Muscle layer of duodenum (tissue), 2 donors: ENCODE measurements at regions not wholly inside any gene's neighbourhood (a gene's known extent, or its start where the extent isn't known, plus 50 kb on each side); places are given as distances from the start of the nearest gene placed in this dataset.

Source experiments
- H3K27ac ChIP-seq: one replicate; pipeline ENCODE4 v1.7.0; 2013; ENCODE audit warnings: mild to moderate bottlenecking, low read length
- H3K27me3 ChIP-seq: one replicate; pipeline ENCODE4 v1.7.0; 2013; ENCODE audit warnings: low read depth, mild to moderate bottlenecking, control low read depth, low read length
- H3K36me3 ChIP-seq, 2 donors: one replicate each; pipeline ENCODE4 v1.7.0; 2013; ENCODE audit warnings: low read length in 2 of 2, control low read depth in 1 of 2, mild to moderate bottlenecking in 1 of 2; ENCODE audit not compliant: insufficient read depth in 2 of 2, control insufficient read depth in 1 of 2
- H3K4me1 ChIP-seq, 2 donors: one replicate each; pipeline ENCODE4 v1.7.0; 2013; ENCODE audit warnings: low read length in 2 of 2, mild to moderate bottlenecking in 2 of 2, control low read depth in 1 of 2, moderate library complexity in 1 of 2; ENCODE audit not compliant: insufficient read depth in 2 of 2, control insufficient read depth in 1 of 2
- H3K4me3 ChIP-seq, 2 donors: one replicate each; pipeline ENCODE4 v1.7.0; 2013; ENCODE audit warnings: low read length in 2 of 2, low read depth in 1 of 2, mild to moderate bottlenecking in 1 of 2
- H3K9me3 ChIP-seq, 2 donors: one replicate each; pipeline ENCODE4 v1.7.0; 2013; ENCODE audit warnings: low read length in 2 of 2, control low read depth in 1 of 2, mild to moderate bottlenecking in 1 of 2; ENCODE audit not compliant: control insufficient read depth in 1 of 2
- donor health status: healthy.

DNA sequence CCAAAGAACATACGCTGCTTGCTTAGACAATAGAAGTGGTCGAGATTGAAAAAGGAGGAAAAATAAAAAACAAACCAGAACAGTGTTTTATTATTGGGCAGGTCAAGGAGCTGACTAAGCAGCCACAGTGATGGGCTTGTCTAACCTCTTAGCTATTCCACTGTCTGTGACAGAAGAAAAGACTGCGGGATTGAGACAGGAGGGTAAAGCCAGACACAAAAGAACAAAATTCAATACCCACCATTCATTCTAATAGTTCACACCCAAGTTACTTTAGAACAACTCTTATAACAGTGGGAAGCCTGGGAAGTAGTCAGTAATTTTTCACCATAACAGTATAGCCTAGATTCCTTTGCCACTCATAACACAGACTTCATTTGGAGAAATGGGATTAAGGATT, 435.4 kb downstream of the MFSD1 start:
- Histone ChIP-seq H3K4me3 (no peak overlapping the region), H3K36me3 (no peaks in the 10 kb centered on the region), H3K27ac (no peak overlapping the region), H3K27me3 (no peaks in the 10 kb centered on the region), H3K9me3 (no peaks in the 10 kb centered on the region), H3K4me1 (no peaks in the 10 kb centered on the region)

DNA sequence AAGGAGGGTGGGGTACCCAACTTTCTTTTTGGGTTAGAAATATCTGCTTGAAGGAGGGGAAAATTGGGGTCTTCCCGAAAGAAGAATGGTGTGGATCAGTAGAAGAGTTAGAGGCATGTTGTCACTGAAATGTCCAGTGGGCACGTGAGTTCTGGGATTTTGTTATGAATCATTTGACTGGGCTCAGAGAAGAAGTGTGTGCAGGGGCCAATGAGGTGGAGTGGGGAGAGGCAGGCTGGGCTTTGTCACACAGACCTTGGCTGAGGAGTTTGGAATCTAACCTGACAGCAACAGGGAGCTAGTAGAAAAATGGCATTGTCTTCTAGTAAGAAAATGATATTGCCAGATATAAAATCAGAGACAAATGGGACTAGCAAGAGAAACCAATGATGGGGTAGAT, 436.8 kb downstream of the MFSD1 start:
- no peaks in the 10 kb centered on the region for H3K4me1 ChIP-seq
- no peak overlapping the region for H3K4me3 ChIP-seq
- H3K27me3 ChIP-seq, result no peaks in the 10 kb centered on the region
- no peaks in the 10 kb centered on the region for H3K9me3 ChIP-seq
- H3K36me3 ChIP-seq, result no peaks in the 10 kb centered on the region
- H3K27ac ChIP-seq, result no peak overlapping the region

DNA sequence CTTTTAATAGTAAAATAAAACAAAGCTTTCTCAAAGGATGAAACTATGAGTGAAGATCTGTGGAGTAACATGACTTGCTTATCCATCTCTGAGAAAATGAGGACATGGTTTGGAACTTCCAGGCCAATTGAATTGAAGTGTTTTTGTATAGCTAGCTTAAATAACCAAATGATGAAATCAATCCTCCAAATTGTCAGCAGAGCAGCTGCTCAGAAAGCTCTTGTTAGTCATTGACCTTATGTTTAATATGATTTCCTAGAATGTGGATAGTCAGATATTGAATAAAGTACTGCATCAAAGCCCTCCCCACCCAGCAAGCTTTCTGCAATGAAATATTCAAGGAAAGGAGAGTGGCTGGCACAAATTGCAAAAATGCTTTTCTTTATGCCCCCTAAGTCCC, 437.2 kb downstream of the MFSD1 start:
- Histone ChIP-seq H3K36me3 (no peaks in the 10 kb centered on the region), H3K4me1 (no peaks in the 10 kb centered on the region), H3K27ac (no peak overlapping the region), H3K9me3 (no peaks in the 10 kb centered on the region), H3K4me3 (no peak overlapping the region), H3K27me3 (no peaks in the 10 kb centered on the region)

DNA sequence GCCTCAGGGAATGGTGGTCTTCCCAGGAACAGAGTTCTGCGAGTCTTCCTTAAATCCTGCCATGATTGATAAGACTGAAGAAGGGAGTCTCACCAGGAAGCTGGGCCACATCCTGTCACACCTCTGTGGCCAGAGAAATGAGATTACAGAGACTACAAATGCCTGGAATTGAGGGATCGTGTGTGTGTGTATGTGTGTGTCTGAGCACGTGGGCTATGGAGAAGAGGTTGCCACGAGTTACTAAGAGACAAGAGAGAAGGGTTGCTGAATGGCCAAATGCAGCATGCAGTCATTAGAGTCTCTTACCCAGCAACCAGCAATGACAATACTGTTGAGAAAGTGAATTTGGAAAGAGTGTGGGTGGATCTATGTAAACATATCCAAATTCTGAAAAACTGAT, 443.1 kb downstream of the MFSD1 start:
- no peaks in the 10 kb centered on the region for H3K36me3 ChIP-seq

DNA sequence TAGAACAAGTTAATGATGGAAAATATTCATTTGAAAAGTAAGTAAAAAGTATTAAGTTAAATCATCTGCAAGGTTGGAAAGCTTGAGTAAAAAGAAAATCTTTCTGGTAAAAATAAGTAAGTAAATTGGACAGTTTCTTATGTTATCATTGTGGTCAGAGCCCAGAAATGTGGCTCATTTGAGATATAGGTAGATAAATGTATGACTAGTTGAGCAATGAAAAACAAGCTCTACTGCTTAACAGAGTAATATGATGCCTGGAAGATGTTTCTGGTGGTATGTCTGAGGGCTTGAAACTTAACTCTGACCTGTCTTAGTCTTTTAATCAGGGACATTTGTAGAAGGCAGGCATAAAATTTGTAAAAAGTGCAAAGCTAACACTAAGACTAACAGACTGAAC, 444.0 kb downstream of the MFSD1 start:
- Histone ChIP-seq H3K27me3 (no peaks in the 10 kb centered on the region), H3K9me3 (no peaks in the 10 kb centered on the region), H3K4me1 (no peaks in the 10 kb centered on the region), H3K4me3 (no peak overlapping the region), H3K27ac (no peak overlapping the region), H3K36me3 (no peaks in the 10 kb centered on the region)

More for the DNA sequence above, 443.1 kb downstream of the MFSD1 start:
- no peaks in the 10 kb centered on the region for H3K27me3 ChIP-seq
- no peaks in the 10 kb centered on the region for H3K4me1 ChIP-seq
- no peak overlapping the region for H3K27ac ChIP-seq
- H3K4me3 ChIP-seq, result no peak overlapping the region
- H3K9me3 ChIP-seq, result no peaks in the 10 kb centered on the region

DNA sequence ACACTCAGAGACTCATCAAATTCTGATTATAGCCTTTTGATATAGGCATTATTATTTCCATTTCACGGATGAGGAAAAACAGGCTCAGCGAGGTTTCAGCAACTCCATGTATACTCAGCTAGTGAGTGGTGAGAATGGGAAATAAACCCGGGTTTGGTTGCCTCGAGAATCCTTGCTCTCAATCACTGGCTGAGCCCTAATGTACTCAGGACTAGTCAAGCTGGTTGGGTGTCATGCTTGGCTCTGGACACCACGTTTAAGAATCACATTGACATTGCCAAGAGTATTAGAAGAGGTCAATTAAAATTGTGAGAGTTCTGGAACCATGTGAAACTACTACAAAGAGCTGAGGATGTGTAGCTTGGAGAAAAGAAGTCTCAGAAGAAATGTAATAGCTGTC, 444.5 kb downstream of the MFSD1 start:
- no peaks in the 10 kb centered on the region for H3K27me3 ChIP-seq
- no peaks in the 10 kb centered on the region for H3K36me3 ChIP-seq
- H3K4me1 ChIP-seq, result no peaks in the 10 kb centered on the region
- no peaks in the 10 kb centered on the region for H3K9me3 ChIP-seq
- H3K27ac ChIP-seq, result no peak overlapping the region
- no peak overlapping the region for H3K4me3 ChIP-seq

DNA sequence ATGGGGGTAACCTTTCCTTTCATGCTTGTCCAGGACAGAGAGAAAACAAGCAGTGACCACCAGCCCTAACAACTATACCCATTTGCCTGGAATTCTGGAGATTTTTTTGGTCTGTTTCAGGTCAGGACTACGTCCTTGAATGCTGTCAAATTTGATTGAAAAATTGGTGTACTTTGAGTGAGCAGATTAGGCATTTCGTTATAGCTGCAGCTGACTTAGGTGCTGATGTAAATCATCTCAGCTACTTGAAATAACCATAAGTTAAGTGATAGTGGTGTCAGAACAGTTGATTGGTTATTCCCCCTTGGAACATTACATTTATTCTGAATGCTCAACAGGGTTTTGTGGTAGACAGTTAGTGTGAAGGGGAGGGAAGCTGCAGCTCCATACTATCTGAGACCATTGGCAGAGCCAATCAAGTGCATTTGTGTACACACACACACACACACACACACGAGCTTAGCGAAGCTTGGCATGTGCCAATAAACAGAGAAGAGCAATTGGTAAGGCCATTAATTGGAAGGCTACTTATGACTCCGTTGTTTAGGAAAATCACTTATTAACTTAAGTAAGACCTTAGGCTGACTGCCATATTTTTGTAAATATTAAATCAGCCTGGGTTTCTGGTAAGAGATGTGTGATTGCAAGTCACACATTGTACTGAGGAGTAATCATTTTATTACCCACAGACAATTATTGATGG, 447.8 kb downstream of the MFSD1 start:
- Histone ChIP-seq H3K27me3 (no peaks in the 10 kb centered on the region), H3K9me3 (peaks cover 6 to 13% of the 10 kb centered on the region in 2 donors), H3K36me3 (no peaks in the 10 kb centered on the region), H3K27ac (no peak overlapping the region), H3K4me3 (no peak overlapping the region), H3K4me1 (no peaks in the 10 kb centered on the region)

DNA sequence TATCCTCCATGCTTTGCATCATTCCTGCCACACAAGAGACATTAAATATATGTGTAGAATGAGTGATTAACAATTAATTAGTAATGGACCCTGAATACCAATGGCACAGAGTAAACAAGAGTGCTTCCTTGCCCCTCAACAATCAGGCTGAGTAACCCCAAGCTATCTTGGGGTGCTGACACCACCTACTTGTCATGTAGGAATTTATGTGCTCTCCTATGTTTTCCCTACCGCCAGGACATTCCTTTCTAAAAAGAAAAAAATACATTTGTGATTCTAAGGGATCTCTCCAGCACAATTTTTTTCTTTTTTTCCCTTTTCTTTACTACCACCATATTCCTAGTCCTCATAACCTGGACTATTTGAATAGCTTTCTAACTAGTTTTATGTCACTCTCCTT, 449.1 kb downstream of the MFSD1 start:
- no peak overlapping the region for H3K4me3 ChIP-seq
- H3K4me1 ChIP-seq, result no peaks in the 10 kb centered on the region
- H3K27ac ChIP-seq, result no peak overlapping the region
- no peaks in the 10 kb centered on the region for H3K27me3 ChIP-seq
- H3K36me3 ChIP-seq, result no peaks in the 10 kb centered on the region
- H3K9me3 ChIP-seq, result peaks cover 6 to 13% of the 10 kb centered on the region in 2 donors

DNA sequence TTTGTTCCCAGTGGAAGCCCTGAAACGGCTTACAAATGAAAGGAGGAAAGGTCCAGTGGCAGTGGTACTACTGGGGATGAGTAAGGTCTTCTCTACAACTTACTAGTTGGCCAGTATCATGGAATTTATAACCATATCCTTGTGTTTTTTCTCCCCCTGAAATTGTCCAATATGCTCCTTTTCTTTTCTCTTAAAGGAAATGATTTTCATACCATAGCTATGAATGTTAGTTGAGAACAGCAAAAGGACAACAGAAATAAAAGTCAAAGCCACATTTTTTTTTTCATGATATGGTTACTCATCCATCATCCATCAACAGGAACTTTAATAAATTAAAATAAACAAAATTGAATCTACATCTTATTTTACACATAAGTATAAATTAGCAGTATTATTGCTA, 450.4 kb downstream of the MFSD1 start:
- H3K27me3 ChIP-seq, result no peaks in the 10 kb centered on the region
- H3K9me3 ChIP-seq, result peaks cover 6 to 13% of the 10 kb centered on the region in 2 donors
- no peaks in the 10 kb centered on the region for H3K36me3 ChIP-seq
- no peak overlapping the region for H3K27ac ChIP-seq
- no peaks in the 10 kb centered on the region for H3K4me1 ChIP-seq
- H3K4me3 ChIP-seq, result no peak overlapping the region

DNA sequence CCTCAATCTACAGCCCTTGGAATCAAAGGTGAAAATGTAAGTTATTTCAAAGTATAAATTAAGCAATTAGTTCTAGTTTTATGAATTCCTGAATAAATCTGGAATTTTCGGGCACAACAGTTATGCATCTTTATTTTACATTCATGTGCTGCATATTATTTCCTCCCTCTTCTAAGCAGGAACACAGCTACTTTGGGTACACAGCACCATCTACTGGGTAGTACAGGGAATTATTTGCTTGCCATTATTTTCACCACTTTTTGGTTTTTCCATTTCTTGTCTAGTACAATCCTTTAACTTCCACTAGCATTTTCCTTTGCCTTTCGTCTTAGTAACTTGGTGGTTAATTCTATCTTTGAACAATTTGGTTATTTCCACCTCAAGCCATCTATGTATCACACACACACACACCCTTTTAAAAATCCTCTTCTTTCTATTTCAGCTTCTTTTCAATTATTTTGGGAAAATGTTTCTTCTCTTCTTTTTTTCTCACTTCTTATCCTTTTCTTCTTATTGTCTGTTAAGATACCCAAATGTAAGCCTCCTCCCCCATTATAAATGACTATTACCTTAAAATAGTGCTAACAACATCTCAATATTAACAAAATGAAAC, 451.0 kb downstream of the MFSD1 start:
- H3K27ac ChIP-seq, result no peak overlapping the region
- H3K27me3 ChIP-seq, result no peaks in the 10 kb centered on the region
- peaks cover 6 to 13% of the 10 kb centered on the region in 2 donors for H3K9me3 ChIP-seq

DNA sequence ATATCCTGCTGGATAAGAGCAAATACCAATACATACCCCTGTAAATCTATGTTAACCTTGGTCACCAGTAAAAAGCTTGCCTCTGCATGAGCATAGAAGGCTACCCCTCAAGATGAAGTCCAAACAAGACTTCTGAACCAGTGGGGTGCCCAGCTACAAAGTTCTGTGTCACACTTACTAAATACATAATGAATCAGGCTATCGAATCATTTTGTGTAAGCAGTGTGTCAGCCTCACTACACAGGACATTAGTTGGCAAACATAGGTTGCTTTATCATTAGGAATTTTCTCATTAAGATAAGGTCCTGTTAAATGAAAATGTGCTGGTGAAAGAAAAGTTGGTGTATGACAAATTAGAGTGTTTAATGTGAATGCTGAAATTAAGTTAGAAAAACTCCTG, 452.0 kb downstream of the MFSD1 start:
- Histone ChIP-seq H3K4me3 (no peak overlapping the region), H3K27ac (no peak overlapping the region), H3K9me3 (peaks cover 6 to 13% of the 10 kb centered on the region in 2 donors), H3K27me3 (no peaks in the 10 kb centered on the region), H3K36me3 (no peaks in the 10 kb centered on the region), H3K4me1 (no peaks in the 10 kb centered on the region)

More for the DNA sequence above, 451.0 kb downstream of the MFSD1 start:
- Histone ChIP-seq H3K36me3 (no peaks in the 10 kb centered on the region), H3K4me3 (no peak overlapping the region), H3K4me1 (no peaks in the 10 kb centered on the region)

DNA sequence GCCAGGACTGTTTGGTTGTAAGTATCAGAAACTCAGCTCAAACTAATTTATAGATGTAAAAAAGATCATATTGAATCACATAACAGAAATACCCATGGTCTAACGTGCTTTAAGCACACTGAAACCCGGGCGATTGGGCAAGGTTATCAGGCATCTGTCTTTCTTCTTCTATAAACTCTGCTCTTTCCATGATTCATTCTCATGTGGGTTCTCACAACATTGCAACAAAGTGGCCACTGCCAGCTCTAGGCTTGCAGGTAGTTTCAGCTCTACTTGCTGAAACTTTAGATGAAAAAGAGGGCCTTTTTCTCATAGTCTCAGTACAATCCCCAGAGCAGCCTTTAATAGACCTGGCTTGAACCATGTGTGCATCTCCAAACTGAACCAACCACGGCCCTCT, 456.1 kb downstream of the MFSD1 start:
- Histone ChIP-seq H3K27me3 (no peaks in the 10 kb centered on the region), H3K27ac (no peak overlapping the region), H3K36me3 (no peaks in the 10 kb centered on the region), H3K9me3 (peaks cover 0 to 3% of the 10 kb centered on the region in 2 donors), H3K4me1 (no peaks in the 10 kb centered on the region), H3K4me3 (no peak overlapping the region)
